Hepatocyte (in vitro differentiated cells): ENCODE measurements at regions not wholly inside any gene's neighbourhood (a gene's known extent, or its start where the extent isn't known, plus 50 kb on each side); places are given as distances from the start of the nearest gene placed in this dataset.

Source experiments
- EZH2 ChIP-seq: fragments of 200-600 bp; sonication (generic); IDR thresholded peaks from 2 replicates; pipeline ENCODE4 v1.6.1; 2016; ENCODE audit warnings: antibody characterized with exemption, mild to moderate bottlenecking, borderline replicate concordance
- EZH2phosphoT487 ChIP-seq: fragments of 200-600 bp; sonication (generic); IDR thresholded peaks from one replicate; pipeline ENCODE4 v1.6.1; 2018; ENCODE audit warnings: antibody characterized with exemption, mild to moderate bottlenecking, low read depth, moderate library complexity; ENCODE audit not compliant: unreplicated experiment, severe bottlenecking
- TF ChIP-seq, protein P1 (sequence below): fragments of 200-600 bp; sonication (generic); IDR thresholded peaks from 2 replicates; pipeline ENCODE4 v1.5.1; 2016; ENCODE audit warnings: antibody characterized with exemption, mild to moderate bottlenecking; ENCODE audit not compliant: poor library complexity

DNA sequence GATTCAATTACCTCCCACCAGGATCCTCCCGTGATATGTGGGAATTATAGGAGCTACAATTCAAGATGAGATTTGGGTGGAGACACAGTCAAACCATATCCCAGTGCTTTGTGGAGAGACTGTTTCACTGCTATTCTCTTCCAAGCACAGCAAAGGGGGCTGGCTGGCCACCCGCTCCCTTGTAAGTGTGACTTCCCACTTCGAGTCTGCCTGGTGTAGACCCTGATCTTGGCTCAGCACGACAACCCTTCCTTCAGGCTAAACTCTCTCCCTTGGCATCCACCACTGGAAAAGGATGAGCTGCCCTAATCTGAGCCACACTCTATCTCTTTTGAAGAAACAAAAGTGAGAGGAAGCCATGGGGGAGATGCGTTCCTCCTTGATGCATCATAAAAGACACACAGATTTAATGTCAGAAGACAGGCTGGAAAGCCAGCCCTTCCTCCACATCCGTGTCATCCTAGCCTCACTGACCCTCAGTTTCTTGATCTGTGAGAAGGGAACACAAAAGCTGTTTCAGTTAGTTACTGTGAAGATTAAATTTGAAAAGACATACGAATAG, 64.7 kb upstream of the CDON start:
- TF ChIP-seq, protein P1, sequence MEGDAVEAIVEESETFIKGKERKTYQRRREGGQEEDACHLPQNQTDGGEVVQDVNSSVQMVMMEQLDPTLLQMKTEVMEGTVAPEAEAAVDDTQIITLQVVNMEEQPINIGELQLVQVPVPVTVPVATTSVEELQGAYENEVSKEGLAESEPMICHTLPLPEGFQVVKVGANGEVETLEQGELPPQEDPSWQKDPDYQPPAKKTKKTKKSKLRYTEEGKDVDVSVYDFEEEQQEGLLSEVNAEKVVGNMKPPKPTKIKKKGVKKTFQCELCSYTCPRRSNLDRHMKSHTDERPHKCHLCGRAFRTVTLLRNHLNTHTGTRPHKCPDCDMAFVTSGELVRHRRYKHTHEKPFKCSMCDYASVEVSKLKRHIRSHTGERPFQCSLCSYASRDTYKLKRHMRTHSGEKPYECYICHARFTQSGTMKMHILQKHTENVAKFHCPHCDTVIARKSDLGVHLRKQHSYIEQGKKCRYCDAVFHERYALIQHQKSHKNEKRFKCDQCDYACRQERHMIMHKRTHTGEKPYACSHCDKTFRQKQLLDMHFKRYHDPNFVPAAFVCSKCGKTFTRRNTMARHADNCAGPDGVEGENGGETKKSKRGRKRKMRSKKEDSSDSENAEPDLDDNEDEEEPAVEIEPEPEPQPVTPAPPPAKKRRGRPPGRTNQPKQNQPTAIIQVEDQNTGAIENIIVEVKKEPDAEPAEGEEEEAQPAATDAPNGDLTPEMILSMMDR = no peak
- TF ChIP-seq EZH2 (no peak), EZH2phosphoT487 (no peak)
